Bone marrow (tissue), 2 donors: ENCODE measurements at regions not wholly inside any gene's neighbourhood (a gene's known extent, or its start where the extent isn't known, plus 50 kb on each side); places are given as distances from the start of the nearest gene placed in this dataset.

ENCODE experiments used
- DNase-seq, 2 donors: peaks; one replicate each; lab custom pipeline; 2025; lab: John Stamatoyannopoulos, UW

DNA sequence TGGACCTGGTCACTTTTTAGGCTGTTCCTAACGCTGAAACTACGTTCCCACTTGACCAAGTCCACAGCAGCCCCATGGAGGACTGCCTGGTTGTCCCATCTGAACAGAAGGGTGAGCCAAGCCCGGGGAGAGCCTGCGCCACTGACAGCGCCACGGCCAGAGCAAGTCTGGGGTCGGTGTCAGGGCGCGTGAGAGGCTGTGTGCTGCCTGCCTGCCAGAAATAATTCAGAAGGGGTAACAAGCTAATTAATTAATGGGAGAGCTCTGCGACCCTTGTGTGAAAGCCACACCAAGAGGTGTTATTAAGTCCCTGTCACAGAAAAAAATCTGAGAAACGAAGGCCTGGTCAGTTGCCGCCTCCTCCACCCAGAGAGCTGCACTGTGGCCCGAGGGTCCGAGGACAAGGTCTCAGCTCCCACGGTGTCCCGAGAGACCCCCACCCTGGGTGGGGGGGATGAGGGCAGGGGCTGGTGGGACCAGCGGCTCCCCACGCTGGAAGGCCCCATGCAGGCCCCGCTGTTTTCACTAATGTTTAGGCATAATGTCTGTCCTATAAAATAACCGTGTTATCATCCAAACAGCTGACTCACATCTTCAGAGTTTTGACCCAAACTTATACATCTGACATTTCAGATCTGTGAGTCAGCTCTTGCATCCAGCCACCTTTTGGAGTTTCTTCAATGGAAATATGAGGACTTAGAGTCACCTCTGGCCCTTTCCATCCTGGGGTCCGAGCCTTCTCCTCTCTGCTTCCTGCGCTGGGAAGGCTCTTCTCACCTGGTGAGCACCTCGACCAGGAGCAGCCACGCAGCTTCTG is 58.5 kb downstream of the DLL1 start:
- DNase-seq = no peak

GRCh38 chr6:170231293-170232185 is 59.3 kb downstream of the DLL1 start:
- no peak for DNase-seq

- no peak for DNase-seq
Observed at GRCh38 chr6:170230520-170231292, 60.2 kb downstream of the DLL1 start.

DNA sequence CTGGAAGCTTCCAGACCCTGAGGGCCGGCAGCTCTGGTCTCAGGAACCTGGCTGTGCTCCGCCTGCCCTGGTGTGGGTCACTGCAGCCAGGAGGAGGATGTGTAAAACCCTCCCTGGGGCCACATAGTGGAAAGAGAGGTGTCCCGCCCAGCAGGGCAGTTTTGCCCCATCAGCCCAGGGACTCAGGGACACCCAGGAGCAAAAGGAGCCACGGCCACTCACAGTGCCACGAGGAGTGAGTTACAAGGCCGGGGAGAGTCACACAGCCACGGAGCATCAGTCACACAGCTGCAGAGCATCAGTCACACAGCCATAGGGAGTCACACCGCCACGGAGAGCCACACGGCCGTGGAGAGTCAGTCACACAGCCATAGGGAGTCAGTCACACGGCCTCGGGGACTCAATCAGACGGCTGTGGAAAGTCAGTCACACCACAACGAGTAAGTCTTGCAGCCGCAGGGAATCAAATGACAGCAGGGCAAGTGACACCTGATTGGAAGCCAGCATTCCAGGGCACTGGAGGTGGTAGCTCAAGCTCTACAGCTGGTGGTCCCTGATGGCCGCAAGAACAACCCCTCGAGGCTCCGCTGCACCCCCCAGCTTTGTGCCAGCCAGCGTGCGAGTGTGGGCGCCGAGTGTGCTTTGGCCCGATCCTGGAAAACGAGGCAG is 60.9 kb downstream of the DLL1 start:
- no peak for DNase-seq

- no peak for DNase-seq
Observed at GRCh38 chr6:170229396-170229795, 61.5 kb downstream of the DLL1 start.

DNA sequence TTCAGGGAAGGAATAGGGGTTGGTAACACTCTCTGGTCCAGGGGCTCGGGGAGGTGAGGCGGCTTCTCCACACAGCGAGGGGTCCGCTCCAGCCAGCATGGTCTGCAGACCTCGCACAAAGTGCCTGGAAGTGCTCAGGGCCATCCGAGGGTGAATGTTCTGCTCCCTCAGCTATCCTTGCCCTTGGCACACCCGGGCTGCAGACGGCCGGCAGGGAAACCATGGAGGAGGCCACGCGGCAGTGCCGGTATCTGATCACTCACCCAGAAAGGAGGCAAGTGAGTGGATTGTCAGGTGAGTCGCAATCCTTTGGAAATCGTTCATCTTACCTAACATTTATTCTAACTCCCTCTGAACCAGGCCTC is 62.0 kb downstream of the DLL1 start:
- DNase-seq = no peak

GRCh38 chr6:170227996-170228945 is 62.6 kb downstream of the DLL1 start:
- no peak for DNase-seq

- no peak for DNase-seq
Observed at GRCh38 chr6:170227521-170227983, 63.3 kb downstream of the DLL1 start.

DNA sequence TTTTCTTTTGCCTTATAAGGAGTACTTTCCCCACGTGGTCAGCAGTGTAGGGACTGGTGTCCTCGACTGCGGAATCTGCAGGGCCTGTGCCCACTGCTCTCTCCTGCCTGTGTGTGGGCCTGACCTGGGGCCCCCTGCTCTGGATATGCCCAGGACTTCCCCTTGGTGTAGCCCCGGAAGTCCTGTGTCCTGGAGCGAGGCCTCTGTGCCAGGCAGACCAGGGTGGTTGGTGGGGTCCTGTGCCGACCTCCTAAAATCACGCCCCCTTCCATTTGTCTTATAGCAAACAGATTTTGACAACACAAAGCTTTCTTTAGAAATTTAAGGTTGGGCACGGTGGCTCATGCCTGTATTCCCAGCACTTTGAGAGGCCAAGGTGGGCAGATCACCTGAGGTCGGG is 64.2 kb downstream of the DLL1 start:
- DNase-seq = no peak

DNA sequence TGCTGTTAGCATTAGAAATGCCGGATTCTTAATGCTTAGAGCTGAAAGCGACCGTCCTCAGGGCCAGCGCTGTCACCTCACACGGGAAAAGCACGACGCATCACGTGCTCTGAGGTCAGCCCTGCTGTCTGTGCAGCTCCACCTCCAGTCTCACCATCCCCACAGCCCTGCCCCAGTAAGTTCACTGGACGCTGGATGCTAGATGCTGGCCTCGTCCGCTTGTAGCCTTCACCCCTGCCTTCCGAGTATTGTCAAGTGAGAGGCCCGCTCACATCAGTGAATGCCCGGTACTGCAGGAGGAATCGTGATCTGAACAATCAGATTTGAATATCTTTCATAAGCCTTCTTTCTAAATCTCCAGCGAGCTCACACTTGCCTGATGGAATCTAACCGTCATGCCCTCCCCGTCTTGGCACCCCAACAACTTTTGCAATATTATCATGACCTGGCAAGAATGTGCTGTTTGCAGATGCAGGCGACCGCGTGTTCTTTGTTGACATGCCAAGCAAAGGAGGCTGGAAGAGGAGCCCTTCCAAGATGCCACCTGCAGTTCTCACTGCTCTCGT is 64.9 kb downstream of the DLL1 start:
- no peak for DNase-seq

GRCh38 chr6:170224694-170225660 is 65.9 kb downstream of the DLL1 start:
- no peak for DNase-seq

GRCh38 chr6:170223718-170224693 is 66.9 kb downstream of the DLL1 start:
- no peak for DNase-seq

GRCh38 chr6:170222498-170223471 is 68.1 kb downstream of the DLL1 start:
- DNase-seq = no peak

- DNase-seq = no peak
Observed at GRCh38 chr6:170221753-170222400, 69.0 kb downstream of the DLL1 start.

GRCh38 chr6:170221052-170221752 is 69.7 kb downstream of the DLL1 start:
- DNase-seq = no peak
